ENCODE measurements at regions not wholly inside any gene's neighbourhood (a gene's known extent, or its start where the extent isn't known, plus 50 kb on each side); places are given as distances from the start of the nearest gene placed in this dataset.
A peak's percentile ranks its signal among the peaks of the same experiment; 100 is the strongest.
"Not testable (repeated sequence)": the region's sequence is repeated elsewhere in the genome, so short reads cannot be mapped to it uniquely, and the experiment has no call there.

- no peaks in the 10 kb centered on the region for H3K36me3 ChIP-seq (ENCODE audit: control insufficient read depth in 4 of 4, insufficient read depth in 4 of 4, low read length in 4 of 4)
- WGBS, 2 donors, result 77 to 86% methylated on average over 3 of the region's 3 CpGs
- DNase-seq, result no peak
- no peak overlapping the region for H3K27ac ChIP-seq (ENCODE audit: low read depth in 1 of 2, low read length in 1 of 2)
- no peaks in the 10 kb centered on the region for H3K27me3 ChIP-seq (ENCODE audit: control insufficient read depth in 3 of 3, insufficient read depth in 3 of 3, low read length in 2 of 3)
- no peak for TF ChIP-seq CTCF (IDR thresholded peaks at IDR 0.05; ENCODE audit: control extremely low read depth, extremely low read depth)
- ATAC-seq (ENCODE audit: insufficient read depth, low FRiP score), result no peak
- H3K9ac ChIP-seq (ENCODE audit: insufficient read depth in 1 of 2, low read length in 2 of 2), result no peak overlapping the region
- H3K4me1 ChIP-seq (ENCODE audit: control insufficient read depth in 5 of 5, insufficient read depth in 5 of 5, low read length in 5 of 5), result no peaks in the 10 kb centered on the region
- H3K9me3 ChIP-seq (ENCODE audit: control insufficient read depth in 4 of 4, insufficient read depth in 3 of 4, low read length in 3 of 4), result no peaks in the 10 kb centered on the region
- H3K4me3 ChIP-seq, result no peak overlapping the region
These were observed 602.7 kb downstream of the NXPH1 start for GRCh38 chr7:9036080-9036479.

- DNase-seq (no peak), ATAC-seq (ENCODE audit: insufficient read depth, low FRiP score) (no peak)
- Histone ChIP-seq H3K27ac (ENCODE audit: low read depth in 1 of 2, low read length in 1 of 2) (no peak overlapping the region), H3K27me3 (ENCODE audit: control insufficient read depth in 3 of 3, insufficient read depth in 3 of 3, low read length in 2 of 3) (no peaks in the 10 kb centered on the region), H3K4me3 (no peak overlapping the region), H3K4me1 (ENCODE audit: control insufficient read depth in 5 of 5, insufficient read depth in 5 of 5, low read length in 5 of 5) (no peaks in the 10 kb centered on the region), H3K9me3 (ENCODE audit: control insufficient read depth in 4 of 4, insufficient read depth in 3 of 4, low read length in 3 of 4) (no peaks in the 10 kb centered on the region), H3K36me3 (ENCODE audit: control insufficient read depth in 4 of 4, insufficient read depth in 4 of 4, low read length in 4 of 4) (no peaks in the 10 kb centered on the region), H3K9ac (ENCODE audit: insufficient read depth in 1 of 2, low read length in 2 of 2) (no peak overlapping the region)
- WGBS, 2 donors, result 74 to 92% methylated on average over 4 of the region's 4 CpGs
- TF ChIP-seq CTCF (IDR thresholded peaks at IDR 0.05; ENCODE audit: control extremely low read depth, extremely low read depth), result no peak
These were observed 637.9 kb downstream of the NXPH1 start for GRCh38 chr7:9071160-9071762.

GRCh38 chr7:9075774-9076173, 642.4 kb downstream of the NXPH1 start:
- 60 to 84% methylated on average over 1 of the region's 1 CpG for WGBS, 2 donors
- H3K36me3 ChIP-seq (ENCODE audit: control insufficient read depth in 4 of 4, insufficient read depth in 4 of 4, low read length in 4 of 4); H3K27ac ChIP-seq (ENCODE audit: low read depth in 1 of 2, low read length in 1 of 2); ATAC-seq (ENCODE audit: insufficient read depth, low FRiP score); H3K27me3 ChIP-seq (ENCODE audit: control insufficient read depth in 3 of 3, insufficient read depth in 3 of 3, low read length in 2 of 3); H3K4me1 ChIP-seq (ENCODE audit: control insufficient read depth in 5 of 5, insufficient read depth in 5 of 5, low read length in 5 of 5); H3K4me3 ChIP-seq; H3K9ac ChIP-seq (ENCODE audit: insufficient read depth in 1 of 2, low read length in 2 of 2); DNase-seq; H3K9me3 ChIP-seq (ENCODE audit: control insufficient read depth in 4 of 4, insufficient read depth in 3 of 4, low read length in 3 of 4): not testable (repeated sequence)

DNA sequence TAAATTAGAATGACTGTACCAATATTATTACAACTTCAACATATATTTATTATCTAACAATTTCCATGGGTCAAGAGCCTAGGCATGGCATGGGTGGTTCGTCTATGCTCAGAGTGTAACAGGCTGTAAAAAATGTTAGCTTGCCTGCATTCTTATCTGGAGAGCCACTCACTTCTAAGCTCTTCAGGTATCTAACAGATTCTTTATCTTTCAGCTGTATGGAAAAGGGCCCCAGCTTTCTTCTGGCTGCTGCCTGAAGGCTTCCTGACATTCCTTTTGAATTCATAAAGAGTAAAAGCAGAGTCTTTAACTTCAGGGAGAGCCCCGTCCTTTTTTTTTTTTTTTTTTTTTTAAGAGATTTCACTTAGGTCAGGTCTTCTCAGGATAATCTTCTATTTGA, 648.8 kb downstream of the NXPH1 start:
- no peaks in the 10 kb centered on the region for H3K27me3 ChIP-seq (ENCODE audit: control insufficient read depth in 3 of 3, insufficient read depth in 3 of 3, low read length in 2 of 3)
- DNase-seq, result peak in 1 of 3 donors; percentile 21
- peaks cover 0 to 5% (median 0%) of the 10 kb centered on the region in 4 donors for H3K9me3 ChIP-seq (ENCODE audit: control insufficient read depth in 4 of 4, insufficient read depth in 3 of 4, low read length in 3 of 4)
- 33 to 61% methylated on average over 2 of the region's 2 CpGs for WGBS, 2 donors
- no peak for ATAC-seq (ENCODE audit: insufficient read depth, low FRiP score)
- no peak for TF ChIP-seq CTCF (IDR thresholded peaks at IDR 0.05; ENCODE audit: control extremely low read depth, extremely low read depth)
- H3K9ac ChIP-seq (ENCODE audit: insufficient read depth in 1 of 2, low read length in 2 of 2), result no peak overlapping the region
- H3K4me3 ChIP-seq, result no peak overlapping the region
- no peak overlapping the region for H3K27ac ChIP-seq (ENCODE audit: low read depth in 1 of 2, low read length in 1 of 2)
- H3K4me1 ChIP-seq (ENCODE audit: control insufficient read depth in 5 of 5, insufficient read depth in 5 of 5, low read length in 5 of 5), result no peaks in the 10 kb centered on the region
- H3K36me3 ChIP-seq (ENCODE audit: control insufficient read depth in 4 of 4, insufficient read depth in 4 of 4, low read length in 4 of 4), result no peaks in the 10 kb centered on the region
